Endothelial cell of umbilical vein (primary cell): ENCODE measurements at regions not wholly inside any gene's neighbourhood (a gene's known extent, or its start where the extent isn't known, plus 50 kb on each side); places are given as distances from the start of the nearest gene placed in this dataset.

Experiments
- EZH2 ChIP-seq: IDR thresholded peaks from 2 replicates; pipeline ENCODE4 v1.6.1; 2012; ENCODE audit warnings: borderline replicate concordance, low read depth, mild to moderate bottlenecking, moderate library complexity, low read length, inconsistent platforms; ENCODE audit not compliant: severe bottlenecking
- FOS ChIP-seq: IDR thresholded peaks from 2 replicates; pipeline ENCODE4 v1.6.1; 2011; ENCODE audit warnings: mild to moderate bottlenecking, low read length, moderate library complexity, borderline replicate concordance; ENCODE audit not compliant: insufficient read depth
- POLR2A ChIP-seq: IDR thresholded peaks from 2 replicates; pipeline ENCODE4 v1.6.1; 2012; ENCODE audit warnings: low read depth, mild to moderate bottlenecking, control low read depth, low read length
- POLR2AphosphoS5 ChIP-seq: IDR thresholded peaks from 2 replicates; pipeline ENCODE4 v1.6.1; 2012; ENCODE audit warnings: low read depth, mild to moderate bottlenecking, control low read depth, low read length, moderate library complexity; ENCODE audit not compliant: insufficient read depth
- TF ChIP-seq, protein P1 (sequence below), 2 donors: IDR thresholded peaks; 1 replicate in 1 of 2; 2 replicates in 1 of 2; pipeline ENCODE4 v1.5.1; 2011; ENCODE audit warnings: low read length in 2 of 2, mild to moderate bottlenecking in 2 of 2, moderate library complexity in 2 of 2, control low read depth in 1 of 2, inconsistent platforms in 1 of 2, low read depth in 1 of 2; ENCODE audit not compliant: insufficient read depth in 1 of 2; ENCODE audit errors: extremely low read depth in 1 of 2
- TF ChIP-seq, protein P2 (sequence below): IDR thresholded peaks from 2 replicates; pipeline ENCODE4 v1.6.1; 2011; ENCODE audit not compliant: insufficient read depth, insufficient read length

GRCh38 chr6:48525849-48526248 lies 414.9 kb upstream of the PTCHD4 start:
- TF ChIP-seq, protein P1, sequence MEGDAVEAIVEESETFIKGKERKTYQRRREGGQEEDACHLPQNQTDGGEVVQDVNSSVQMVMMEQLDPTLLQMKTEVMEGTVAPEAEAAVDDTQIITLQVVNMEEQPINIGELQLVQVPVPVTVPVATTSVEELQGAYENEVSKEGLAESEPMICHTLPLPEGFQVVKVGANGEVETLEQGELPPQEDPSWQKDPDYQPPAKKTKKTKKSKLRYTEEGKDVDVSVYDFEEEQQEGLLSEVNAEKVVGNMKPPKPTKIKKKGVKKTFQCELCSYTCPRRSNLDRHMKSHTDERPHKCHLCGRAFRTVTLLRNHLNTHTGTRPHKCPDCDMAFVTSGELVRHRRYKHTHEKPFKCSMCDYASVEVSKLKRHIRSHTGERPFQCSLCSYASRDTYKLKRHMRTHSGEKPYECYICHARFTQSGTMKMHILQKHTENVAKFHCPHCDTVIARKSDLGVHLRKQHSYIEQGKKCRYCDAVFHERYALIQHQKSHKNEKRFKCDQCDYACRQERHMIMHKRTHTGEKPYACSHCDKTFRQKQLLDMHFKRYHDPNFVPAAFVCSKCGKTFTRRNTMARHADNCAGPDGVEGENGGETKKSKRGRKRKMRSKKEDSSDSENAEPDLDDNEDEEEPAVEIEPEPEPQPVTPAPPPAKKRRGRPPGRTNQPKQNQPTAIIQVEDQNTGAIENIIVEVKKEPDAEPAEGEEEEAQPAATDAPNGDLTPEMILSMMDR (IDR thresholded peaks at IDR 0.05; ENCODE audit: extremely low read depth in 1 of 2, insufficient read depth in 1 of 2, low read depth in 1 of 2, low read length in 2 of 2) = no peak
- TF ChIP-seq POLR2A = no peak
- TF ChIP-seq, protein P2, sequence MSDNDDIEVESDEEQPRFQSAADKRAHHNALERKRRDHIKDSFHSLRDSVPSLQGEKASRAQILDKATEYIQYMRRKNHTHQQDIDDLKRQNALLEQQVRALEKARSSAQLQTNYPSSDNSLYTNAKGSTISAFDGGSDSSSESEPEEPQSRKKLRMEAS = no peak
- no peak for TF ChIP-seq FOS
- TF ChIP-seq POLR2AphosphoS5 = no peak
- no peak for TF ChIP-seq EZH2
